ENCODE measurements at regions not wholly inside any gene's neighbourhood (a gene's known extent, or its start where the extent isn't known, plus 50 kb on each side); places are given as distances from the start of the nearest gene placed in this dataset.

GRCh38 chr11:97974798-97975498 lies 1045.8 kb upstream of the CNTN5 start:
- no peaks in the 10 kb centered on the region for H3K36me3 Mint-ChIP-seq
- H3K9me3 Mint-ChIP-seq, result peaks cover 1% of the 10 kb centered on the region
- no peak overlapping the region for H3K27ac Mint-ChIP-seq
- no peak overlapping the region for H3K4me3 Mint-ChIP-seq
- no peak for DNase-seq
- H3K4me1 Mint-ChIP-seq, result no peaks in the 10 kb centered on the region
- H3K27me3 Mint-ChIP-seq, result no peaks in the 10 kb centered on the region

- H3K9me3 Mint-ChIP-seq, result peaks cover 3% of the 10 kb centered on the region
Measured at GRCh38 chr11:97977726-97978125, 1043.0 kb upstream of the CNTN5 start.

GRCh38 chr11:97979741-97980140 lies 1041.0 kb upstream of the CNTN5 start:
- peaks cover 2% of the 10 kb centered on the region for H3K9me3 Mint-ChIP-seq
- no peaks in the 10 kb centered on the region for H3K4me1 Mint-ChIP-seq
- H3K27ac Mint-ChIP-seq, result no peak overlapping the region
- no peaks in the 10 kb centered on the region for H3K27me3 Mint-ChIP-seq
- H3K36me3 Mint-ChIP-seq, result no peaks in the 10 kb centered on the region
- H3K4me3 Mint-ChIP-seq, result no peak overlapping the region
- DNase-seq, result no peak

More at GRCh38 chr11:97977726-97978125, 1043.0 kb upstream of the CNTN5 start:
- H3K4me3 Mint-ChIP-seq, result no peak overlapping the region
- H3K4me1 Mint-ChIP-seq, result no peaks in the 10 kb centered on the region
- DNase-seq, result no peak
- no peaks in the 10 kb centered on the region for H3K36me3 Mint-ChIP-seq
- H3K27me3 Mint-ChIP-seq, result no peaks in the 10 kb centered on the region
- no peak overlapping the region for H3K27ac Mint-ChIP-seq

GRCh38 chr11:97982512-97982911 lies 1038.2 kb upstream of the CNTN5 start:
- no peak for DNase-seq
- H3K4me3 Mint-ChIP-seq, result no peak overlapping the region

GRCh38 chr11:97989121-97989520 lies 1031.6 kb upstream of the CNTN5 start:
- Mint-ChIP-seq H3K27ac (no peak overlapping the region), H3K36me3 (no peaks in the 10 kb centered on the region), H3K9me3 (peaks cover 6% of the 10 kb centered on the region), H3K4me1 (no peaks in the 10 kb centered on the region), H3K4me3 (no peak overlapping the region), H3K27me3 (no peaks in the 10 kb centered on the region)
- DNase-seq, result no peak

More at GRCh38 chr11:97982512-97982911, 1038.2 kb upstream of the CNTN5 start:
- Mint-ChIP-seq H3K9me3 (peaks cover 3% of the 10 kb centered on the region), H3K36me3 (no peaks in the 10 kb centered on the region), H3K27ac (no peak overlapping the region), H3K4me1 (no peaks in the 10 kb centered on the region), H3K27me3 (no peaks in the 10 kb centered on the region)

- H3K4me1 Mint-ChIP-seq, result no peaks in the 10 kb centered on the region
Measured at GRCh38 chr11:97990162-97990920, 1030.4 kb upstream of the CNTN5 start.

GRCh38 chr11:97993562-97993961 lies 1027.2 kb upstream of the CNTN5 start:
- Mint-ChIP-seq H3K27me3 (no peaks in the 10 kb centered on the region), H3K27ac (no peak overlapping the region), H3K4me1 (no peaks in the 10 kb centered on the region), H3K36me3 (no peaks in the 10 kb centered on the region), H3K9me3 (peaks cover 4% of the 10 kb centered on the region), H3K4me3 (no peak overlapping the region)
- DNase-seq, result no peak

More at GRCh38 chr11:97990162-97990920, 1030.4 kb upstream of the CNTN5 start:
- H3K36me3 Mint-ChIP-seq, result no peaks in the 10 kb centered on the region
- H3K9me3 Mint-ChIP-seq, result peaks cover 6% of the 10 kb centered on the region
- no peak overlapping the region for H3K4me3 Mint-ChIP-seq
- DNase-seq, result no peak
- no peak overlapping the region for H3K27ac Mint-ChIP-seq
- no peaks in the 10 kb centered on the region for H3K27me3 Mint-ChIP-seq

- no peak overlapping the region for H3K4me3 Mint-ChIP-seq
- peaks cover 4% of the 10 kb centered on the region for H3K9me3 Mint-ChIP-seq
- H3K36me3 Mint-ChIP-seq, result no peaks in the 10 kb centered on the region
- H3K27ac Mint-ChIP-seq, result no peak overlapping the region
- no peaks in the 10 kb centered on the region for H3K4me1 Mint-ChIP-seq
- no peak for DNase-seq
- no peaks in the 10 kb centered on the region for H3K27me3 Mint-ChIP-seq
Measured at GRCh38 chr11:97995874-97996273, 1024.9 kb upstream of the CNTN5 start.

GRCh38 chr11:97996762-97997161 lies 1024.0 kb upstream of the CNTN5 start:
- no peaks in the 10 kb centered on the region for H3K36me3 Mint-ChIP-seq
- H3K27ac Mint-ChIP-seq, result no peak overlapping the region
- no peaks in the 10 kb centered on the region for H3K27me3 Mint-ChIP-seq
- no peak overlapping the region for H3K4me3 Mint-ChIP-seq
- H3K9me3 Mint-ChIP-seq, result peaks cover 4% of the 10 kb centered on the region
- no peaks in the 10 kb centered on the region for H3K4me1 Mint-ChIP-seq
- DNase-seq, result no peak

GRCh38 chr11:98003606-98004371 lies 1017.0 kb upstream of the CNTN5 start:
- no peaks in the 10 kb centered on the region for H3K4me1 Mint-ChIP-seq
- no peaks in the 10 kb centered on the region for H3K27me3 Mint-ChIP-seq
- no peak overlapping the region for H3K4me3 Mint-ChIP-seq

GRCh38 chr11:98007072-98007471 lies 1013.7 kb upstream of the CNTN5 start:
- Mint-ChIP-seq H3K9me3 (peaks cover 3% of the 10 kb centered on the region), H3K36me3 (no peaks in the 10 kb centered on the region), H3K27me3 (no peaks in the 10 kb centered on the region), H3K4me3 (no peak overlapping the region), H3K27ac (no peak overlapping the region), H3K4me1 (no peaks in the 10 kb centered on the region)
- DNase-seq, result no peak

More at GRCh38 chr11:98003606-98004371, 1017.0 kb upstream of the CNTN5 start:
- Mint-ChIP-seq H3K9me3 (peaks cover 2% of the 10 kb centered on the region), H3K27ac (no peak overlapping the region), H3K36me3 (no peaks in the 10 kb centered on the region)
- no peak for DNase-seq

- Mint-ChIP-seq H3K4me3 (no peak overlapping the region), H3K4me1 (no peaks in the 10 kb centered on the region), H3K27me3 (no peaks in the 10 kb centered on the region), H3K36me3 (no peaks in the 10 kb centered on the region), H3K9me3 (peaks cover 2% of the 10 kb centered on the region), H3K27ac (no peak overlapping the region)
- DNase-seq, result no peak
Measured at GRCh38 chr11:98027652-98028051, 993.1 kb upstream of the CNTN5 start.

- no peak overlapping the region for H3K27ac Mint-ChIP-seq
- no peaks in the 10 kb centered on the region for H3K4me1 Mint-ChIP-seq
Measured at GRCh38 chr11:98029832-98030231, 990.9 kb upstream of the CNTN5 start.

GRCh38 chr11:98036810-98037209 lies 983.9 kb upstream of the CNTN5 start:
- no peak overlapping the region for H3K27ac Mint-ChIP-seq
- H3K9me3 Mint-ChIP-seq, result peaks cover 2% of the 10 kb centered on the region
- no peaks in the 10 kb centered on the region for H3K4me1 Mint-ChIP-seq
- no peaks in the 10 kb centered on the region for H3K27me3 Mint-ChIP-seq
- DNase-seq, result no peak
- no peak overlapping the region for H3K4me3 Mint-ChIP-seq
- H3K36me3 Mint-ChIP-seq, result no peaks in the 10 kb centered on the region

More at GRCh38 chr11:98029832-98030231, 990.9 kb upstream of the CNTN5 start:
- Mint-ChIP-seq H3K27me3 (no peaks in the 10 kb centered on the region), H3K9me3 (peaks cover 2% of the 10 kb centered on the region), H3K4me3 (no peak overlapping the region), H3K36me3 (no peaks in the 10 kb centered on the region)
- DNase-seq, result no peak
